IMR-90 (cell line): ENCODE measurements at regions not wholly inside any gene's neighbourhood (a gene's known extent, or its start where the extent isn't known, plus 50 kb on each side); places are given as distances from the start of the nearest gene placed in this dataset.

Experiments
- ATAC-seq: fragments of 200-7000 bp; cut with Tn5 transposase; 2 replicates; pipeline ENCODE4 v1.9.1; 2020; ENCODE audit warnings: low read depth, mild to moderate bottlenecking, moderate library complexity
- BruUV-seq: library from RNA; stranded (reverse); fragments of 400-500 nt; replicated peaks from 2 replicates; lab custom pipeline; 2021; lab: Mats Ljungman, UMichigan
- CTCF ChIA-PET: fragments of 300-600 bp; formaldehyde crosslinking; extraction: SDS; loops from one replicate; lab custom pipeline; 2021; ENCODE audit warnings: antibody characterized with exemption; lab: Yijun Ruan, JAX
- POLR2A ChIA-PET: fragments of 300-600 bp; sonication (Branson Sonifier 250); formaldehyde crosslinking; loops from one replicate; lab custom pipeline; 2022; ENCODE audit warnings: antibody characterized with exemption; ENCODE audit not compliant: unreplicated experiment; lab: Charles Lee
- DNase-seq: peaks from one replicate; pipeline ENCODE4 v3.0.0; 2013
- H2AFZ ChIP-seq: replicated peaks from 2 replicates; pipeline ENCODE3; 2013; ENCODE audit warnings: low read length, mild to moderate bottlenecking; ENCODE audit not compliant: poor library complexity
- H2AK5ac ChIP-seq: 2 replicates; pipeline ENCODE4 v1.6.1; 2013; ENCODE audit warnings: low read depth, low read length, inconsistent platforms
- H2AK9ac ChIP-seq: replicated peaks from 2 replicates; pipeline ENCODE3; 2013; ENCODE audit warnings: mild to moderate bottlenecking, low read depth, low read length, moderate library complexity; ENCODE audit not compliant: poor library complexity
- H2BK120ac ChIP-seq: 2 replicates; pipeline ENCODE4 v1.6.1; 2013; ENCODE audit warnings: low read depth, low read length, inconsistent platforms
- H2BK15ac ChIP-seq: 3 replicates; pipeline ENCODE4 v1.6.1; 2013; ENCODE audit warnings: low read depth, low read length, inconsistent platforms
- H2BK20ac ChIP-seq: 2 replicates; pipeline ENCODE4 v1.6.1; 2013; ENCODE audit warnings: low read depth, mild to moderate bottlenecking, inconsistent platforms, low read length, moderate library complexity
- H2BK5ac ChIP-seq: 2 replicates; pipeline ENCODE4 v1.6.1; 2013; ENCODE audit warnings: mild to moderate bottlenecking, low read depth, low read length, inconsistent platforms; ENCODE audit not compliant: poor library complexity, severe bottlenecking
- H3K14ac ChIP-seq: replicated peaks from 2 replicates; pipeline ENCODE4 v1.6.1; 2013; ENCODE audit warnings: low read depth, low read length, inconsistent platforms
- H3K18ac ChIP-seq: 2 replicates; pipeline ENCODE4 v1.6.1; 2013; ENCODE audit warnings: low read depth, low read length, control low read depth
- H3K23ac ChIP-seq: 2 replicates; pipeline ENCODE4 v1.6.1; 2013; ENCODE audit warnings: low read depth, low read length, inconsistent platforms
- H3K27ac ChIP-seq: 2 replicates; pipeline ENCODE4 v1.5.1; 2013; ENCODE audit warnings: mild to moderate bottlenecking, control low read depth, low read length; ENCODE audit not compliant: insufficient read depth
- H3K27me3 ChIP-seq: 2 replicates; pipeline ENCODE4 v1.6.1; 2013; ENCODE audit warnings: low read length; ENCODE audit not compliant: control insufficient read depth, insufficient read depth
- H3K36me3 ChIP-seq: 2 replicates; pipeline ENCODE4 v1.6.1; 2013; ENCODE audit warnings: low read length, mixed read lengths; ENCODE audit not compliant: control insufficient read depth, insufficient read depth
- H3K4ac ChIP-seq: 2 replicates; pipeline ENCODE4 v1.6.1; 2013; ENCODE audit warnings: low read depth, low read length, inconsistent platforms
- H3K4me1 ChIP-seq: 2 replicates; pipeline ENCODE4 v1.6.1; 2013; ENCODE audit warnings: low read length, mixed read lengths; ENCODE audit not compliant: control insufficient read depth, insufficient read depth
- H3K4me2 ChIP-seq: 2 replicates; pipeline ENCODE4 v1.6.1; 2013; ENCODE audit warnings: low read depth, mild to moderate bottlenecking, control low read depth, low read length, moderate library complexity
- H3K4me3 ChIP-seq: 2 replicates; pipeline ENCODE4 v1.5.1; 2013; ENCODE audit warnings: low read depth, mild to moderate bottlenecking, control low read depth, low read length, moderate library complexity; ENCODE audit not compliant: insufficient read depth
- H3K56ac ChIP-seq: 2 replicates; pipeline ENCODE4 v1.6.1; 2013; ENCODE audit warnings: low read length, inconsistent platforms; ENCODE audit not compliant: insufficient read depth; ENCODE audit errors: extremely low read depth
- H3K79me1 ChIP-seq, 2 experiments: 2 replicates each; pipeline ENCODE4 v1.6.1; 2013; ENCODE audit warnings: low read length in 2 of 2, inconsistent platforms in 1 of 2, low read depth in 1 of 2
- H3K9ac ChIP-seq: 2 replicates; pipeline ENCODE4 v1.6.1; 2013; ENCODE audit warnings: low read depth, low read length, control low read depth
- H3K9me1 ChIP-seq: 2 replicates; pipeline ENCODE4 v1.6.1; 2013; ENCODE audit warnings: low read length, inconsistent platforms; ENCODE audit not compliant: insufficient read depth
- H3K9me3 ChIP-seq: 2 replicates; pipeline ENCODE4 v1.6.1; 2013; ENCODE audit warnings: low read length; ENCODE audit not compliant: control insufficient read depth, insufficient read depth
- H4K20me1 ChIP-seq: 2 replicates; pipeline ENCODE4 v1.6.1; 2013; ENCODE audit warnings: low read length, inconsistent platforms; ENCODE audit not compliant: insufficient read depth
- H4K5ac ChIP-seq: 2 replicates; pipeline ENCODE4 v1.6.1; 2013; ENCODE audit warnings: mild to moderate bottlenecking, low read depth, low read length, control low read depth
- H4K8ac ChIP-seq, 2 experiments: 2 replicates each; pipeline ENCODE4 v1.6.1; 2013; ENCODE audit warnings: low read depth in 2 of 2, low read length in 2 of 2, control low read depth in 1 of 2, inconsistent platforms in 1 of 2
- H4K91ac ChIP-seq: 2 replicates; pipeline ENCODE4 v1.6.1; 2013; ENCODE audit warnings: low read depth, low read length, inconsistent platforms; ENCODE audit not compliant: insufficient read depth
- BHLHE40 ChIP-seq: fragments of 150-350 bp; IDR thresholded peaks from 2 replicates; pipeline ENCODE4 v1.6.1; 2016; ENCODE audit warnings: mild to moderate bottlenecking, low read depth, low read length
- CEBPB ChIP-seq: IDR thresholded peaks from 2 replicates; pipeline ENCODE4 v1.6.1; 2012; ENCODE audit warnings: low read depth, low read length, improper control_type of control experiment
- CHD1 ChIP-seq: IDR thresholded peaks from 2 replicates; pipeline ENCODE4 v1.6.1; 2012; ENCODE audit warnings: low read depth, low read length, improper control_type of control experiment
- ELK1 ChIP-seq: fragments of 150-350 bp; IDR thresholded peaks from 2 replicates; pipeline ENCODE4 v1.6.1; 2016; ENCODE audit warnings: low read depth, mild to moderate bottlenecking, low read length, moderate library complexity, borderline replicate concordance
- FOS ChIP-seq: fragments of 150-350 bp; IDR thresholded peaks from 2 replicates; pipeline ENCODE4 v1.6.1; 2016; ENCODE audit warnings: low read depth, low read length
- MAFK ChIP-seq: IDR thresholded peaks from 2 replicates; pipeline ENCODE4 v1.6.1; 2012; ENCODE audit warnings: low read depth, low read length, improper control_type of control experiment
- MAZ ChIP-seq: IDR thresholded peaks from 2 replicates; pipeline ENCODE4 v1.6.1; 2012; ENCODE audit warnings: low read depth, mild to moderate bottlenecking, low read length, improper control_type of control experiment, moderate library complexity, borderline replicate concordance
- MXI1 ChIP-seq: IDR thresholded peaks from 2 replicates; pipeline ENCODE4 v1.6.1; 2012; ENCODE audit warnings: low read depth, mild to moderate bottlenecking, low read length, moderate library complexity, borderline replicate concordance
- NFE2L2 ChIP-seq: fragments of 150-350 bp; IDR thresholded peaks from 2 replicates; pipeline ENCODE4 v1.6.1; 2016; ENCODE audit warnings: low read depth, mild to moderate bottlenecking, low read length
- POLR2A ChIP-seq: IDR thresholded peaks from 2 replicates; pipeline ENCODE4 v1.6.1; 2012; ENCODE audit warnings: mild to moderate bottlenecking, low read depth, low read length
- RAD21 ChIP-seq: IDR thresholded peaks from 2 replicates; pipeline ENCODE4 v1.6.1; 2012; ENCODE audit warnings: low read length, improper control_type of control experiment
- RCOR1 ChIP-seq: IDR thresholded peaks from 2 replicates; pipeline ENCODE4 v1.6.1; 2012; ENCODE audit warnings: mild to moderate bottlenecking, low read length, improper control_type of control experiment; ENCODE audit not compliant: insufficient replicate concordance
- RFX5 ChIP-seq: IDR thresholded peaks from 2 replicates; pipeline ENCODE4 v1.8.0; 2012; ENCODE audit warnings: low read depth, mild to moderate bottlenecking, low read length, moderate library complexity
- SMC3 ChIP-seq: fragments of 150-350 bp; IDR thresholded peaks from 2 replicates; pipeline ENCODE4 v1.6.1; 2016; ENCODE audit warnings: low read depth, mild to moderate bottlenecking, antibody characterized with exemption, low read length, moderate library complexity
- WGBS, 2 experiments: methylation state at CpG; one replicate each; pipeline versions ENCODE4 v1.1.5 to v1.1.7; 2013; ENCODE audit warnings: missing lambda C conversion rate in 2 of 2; ENCODE audit not compliant: insufficient read length in 1 of 2; ENCODE audit errors: extremely low coverage in 2 of 2; 5-methylcytosine and 5-hydroxymethylcytosine counted together
- dilution Hi-C: fragments of 300-500 bp; cut with HindIII; formaldehyde crosslinking; loops from one replicate; pipeline ENCODE4 v1.14.3; 2018; ENCODE audit warnings: low sequenced_read_pairs; ENCODE audit not compliant: unreplicated experiment
- in situ Hi-C: fragments of 300-500 bp; cut with MboI; formaldehyde crosslinking; loops from 3 replicates; pipeline ENCODE4 v1.14.3; 2019; ENCODE audit warnings: low sequenced_read_pairs, inconsistent platforms, mixed read lengths
- intact Hi-C: fragments of 100-400 bp; cut with micrococcal nuclease; formaldehyde crosslinking; loops from 2 replicates; pipeline ENCODE4 v1.10.0; 2022
- TF ChIP-seq, protein P1 (sequence below): conservative IDR thresholded peaks from 2 replicates; pipeline ENCODE4 v1.5.1; 2012; ENCODE audit warnings: mild to moderate bottlenecking, low read depth, low read length, improper control_type of control experiment
- TF ChIP-seq, protein P2 (sequence below): fragments of 150-350 bp; IDR thresholded peaks from 2 replicates; pipeline ENCODE4 v1.6.1; 2017; ENCODE audit warnings: mild to moderate bottlenecking, antibody characterized with exemption, low read length, low read depth

- no peak overlapping the region for H2BK5ac ChIP-seq
- WGBS, 2 experiments, result no CpG with 5 or more reads among the region's 2 CpGs
- no peak overlapping the region for H3K9ac ChIP-seq
- no peak overlapping the region for H4K5ac ChIP-seq
- no peak overlapping the region for H2AK9ac ChIP-seq
- no peak overlapping the region for H2AK5ac ChIP-seq
- POLR2A ChIA-PET, result no interaction called here
- H2BK15ac ChIP-seq, result no peak overlapping the region
- H3K9me3 ChIP-seq, result peaks cover 5% of the 10 kb centered on the region
- no peak overlapping the region for H2AFZ ChIP-seq
- no peak overlapping the region for H3K4me3 ChIP-seq
- no TSS peak for BruUV-seq
- ATAC-seq (no peak), DNase-seq (no peak)
- in situ Hi-C loops (no loop called here), dilution Hi-C loops (no loop called here), intact Hi-C loops (no loop called here)
- H4K20me1 ChIP-seq, result no peaks in the 10 kb centered on the region
- CTCF ChIA-PET, result no interaction called here
- TF ChIP-seq POLR2A (no peak), MXI1 (no peak), MAFK (no peak), RFX5 (no peak), BHLHE40 (no peak), MAZ (no peak), CHD1 (no peak), SMC3 (no peak), FOS (no peak), ELK1 (no peak), RAD21 (no peak), NFE2L2 (no peak), CEBPB (no peak), RCOR1 (no peak)
- TF ChIP-seq, protein P1, sequence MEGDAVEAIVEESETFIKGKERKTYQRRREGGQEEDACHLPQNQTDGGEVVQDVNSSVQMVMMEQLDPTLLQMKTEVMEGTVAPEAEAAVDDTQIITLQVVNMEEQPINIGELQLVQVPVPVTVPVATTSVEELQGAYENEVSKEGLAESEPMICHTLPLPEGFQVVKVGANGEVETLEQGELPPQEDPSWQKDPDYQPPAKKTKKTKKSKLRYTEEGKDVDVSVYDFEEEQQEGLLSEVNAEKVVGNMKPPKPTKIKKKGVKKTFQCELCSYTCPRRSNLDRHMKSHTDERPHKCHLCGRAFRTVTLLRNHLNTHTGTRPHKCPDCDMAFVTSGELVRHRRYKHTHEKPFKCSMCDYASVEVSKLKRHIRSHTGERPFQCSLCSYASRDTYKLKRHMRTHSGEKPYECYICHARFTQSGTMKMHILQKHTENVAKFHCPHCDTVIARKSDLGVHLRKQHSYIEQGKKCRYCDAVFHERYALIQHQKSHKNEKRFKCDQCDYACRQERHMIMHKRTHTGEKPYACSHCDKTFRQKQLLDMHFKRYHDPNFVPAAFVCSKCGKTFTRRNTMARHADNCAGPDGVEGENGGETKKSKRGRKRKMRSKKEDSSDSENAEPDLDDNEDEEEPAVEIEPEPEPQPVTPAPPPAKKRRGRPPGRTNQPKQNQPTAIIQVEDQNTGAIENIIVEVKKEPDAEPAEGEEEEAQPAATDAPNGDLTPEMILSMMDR, result no peak
- TF ChIP-seq, protein P2, sequence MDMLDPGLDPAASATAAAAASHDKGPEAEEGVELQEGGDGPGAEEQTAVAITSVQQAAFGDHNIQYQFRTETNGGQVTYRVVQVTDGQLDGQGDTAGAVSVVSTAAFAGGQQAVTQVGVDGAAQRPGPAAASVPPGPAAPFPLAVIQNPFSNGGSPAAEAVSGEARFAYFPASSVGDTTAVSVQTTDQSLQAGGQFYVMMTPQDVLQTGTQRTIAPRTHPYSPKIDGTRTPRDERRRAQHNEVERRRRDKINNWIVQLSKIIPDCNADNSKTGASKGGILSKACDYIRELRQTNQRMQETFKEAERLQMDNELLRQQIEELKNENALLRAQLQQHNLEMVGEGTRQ, result no peak
- H4K91ac ChIP-seq, result no peak overlapping the region
- H3K14ac ChIP-seq, result no peak overlapping the region
- H3K23ac ChIP-seq, result no peak overlapping the region
- H3K27me3 ChIP-seq, result no peaks in the 10 kb centered on the region
- no peak overlapping the region for H3K4me2 ChIP-seq
- H3K18ac ChIP-seq, result no peak overlapping the region
- H2BK20ac ChIP-seq, result no peak overlapping the region
- H3K9me1 ChIP-seq, result no peaks in the 10 kb centered on the region
- no peaks in the 10 kb centered on the region for H3K79me1 ChIP-seq
- H3K4me1 ChIP-seq, result no peaks in the 10 kb centered on the region
- no peaks in the 10 kb centered on the region for H3K36me3 ChIP-seq
- no peak overlapping the region for H2BK120ac ChIP-seq
- H3K56ac ChIP-seq, result no peak overlapping the region
- no peak overlapping the region for H3K27ac ChIP-seq
- no peak overlapping the region for H3K4ac ChIP-seq
- H4K8ac ChIP-seq, result no peak overlapping the region
Observed at GRCh38 chr12:61911113-61911512, 349.1 kb upstream of the USP15 start.
